Endothelial cell of umbilical vein (primary cell): ENCODE measurements at regions not wholly inside any gene's neighbourhood (a gene's known extent, or its start where the extent isn't known, plus 50 kb on each side); places are given as distances from the start of the nearest gene placed in this dataset.

Experiments
- BruUV-seq: library from RNA; stranded (reverse); fragments of 400-500 nt; replicated peaks from 2 replicates; lab custom pipeline; 2021; lab: Mats Ljungman, UMichigan
- CTCF ChIA-PET: fragments of 300-600, 350-600 bp; sonication (Branson Sonifier 250); formaldehyde crosslinking; loops from one replicate; lab custom pipeline; 2021; ENCODE audit warnings: antibody characterized with exemption, inconsistent platforms; lab: Charles Lee
- POLR2A ChIA-PET: fragments of 300-600, 350-600 bp; sonication (Branson Sonifier 250); formaldehyde crosslinking; loops from one replicate; lab custom pipeline; 2021; ENCODE audit warnings: antibody characterized with exemption, inconsistent platforms; lab: Charles Lee
- DNase-seq: peaks from one replicate; pipeline ENCODE4 v3.0.0-alpha.2; 2011; ENCODE audit warnings: low read depth, low spot score
- FAIRE-seq: peaks from 2 replicates; lab custom pipeline; 2011; peaks lifted over from hg19 to GRCh38; lab: Jason Lieb, UNC
- H2AFZ ChIP-seq: 2 replicates; pipeline ENCODE4 v1.6.0; 2012; ENCODE audit warnings: low read depth, low read length, control low read depth, inconsistent platforms
- H3K27ac ChIP-seq: 2 replicates; pipeline ENCODE4 v1.5.1; 2011; ENCODE audit warnings: low read depth, mild to moderate bottlenecking, control low read depth, low read length, moderate library complexity; ENCODE audit not compliant: insufficient read depth
- H3K27me3 ChIP-seq, 2 experiments: 2 replicates each; pipeline versions ENCODE4 v1.6.0 to v1.6.1; 2011; ENCODE audit warnings: low read length in 2 of 2, mixed read lengths in 1 of 2; ENCODE audit not compliant: control insufficient read depth in 2 of 2, insufficient read depth in 2 of 2
- H3K36me3 ChIP-seq, 2 experiments: 2 replicates in 1 of 2; 3 replicates in 1 of 2; pipeline ENCODE4 v1.5.1; 2011; ENCODE audit warnings: low read length in 2 of 2, mild to moderate bottlenecking in 1 of 2, moderate library complexity in 1 of 2; ENCODE audit not compliant: control insufficient read depth in 2 of 2, insufficient read depth in 2 of 2; ENCODE audit errors: extremely low read depth in 1 of 2
- H3K4me1 ChIP-seq: 3 replicates; pipeline ENCODE4 v1.5.1; 2011; ENCODE audit warnings: mild to moderate bottlenecking, low read length; ENCODE audit not compliant: control insufficient read depth, insufficient read depth; ENCODE audit errors: extremely low read depth
- H3K4me2 ChIP-seq: 2 replicates; pipeline ENCODE4 v1.6.1; 2011; ENCODE audit warnings: low read length, control low read depth, mixed read lengths; ENCODE audit not compliant: insufficient read depth
- H3K4me3 ChIP-seq, 3 experiments: fragments of 200-600 bp in 1 of 3; sonication (generic), shearing (Covaris generic) in 1 of 3; replicated peaks in 1 of 3; 2 replicates each; pipeline ENCODE4 v1.5.1; 2011 to 2016; ENCODE audit warnings: control low read depth in 3 of 3, low read length in 3 of 3, mild to moderate bottlenecking in 2 of 3, inconsistent platforms in 1 of 3, low read depth in 1 of 3, moderate library complexity in 1 of 3; ENCODE audit not compliant: insufficient read depth in 1 of 3
- H3K79me2 ChIP-seq: 2 replicates; pipeline ENCODE4 v1.6.0; 2012; ENCODE audit warnings: low read length, inconsistent platforms; ENCODE audit not compliant: control insufficient read depth, insufficient read depth
- H3K9ac ChIP-seq: replicated peaks from 2 replicates; pipeline ENCODE3; 2011; ENCODE audit warnings: low read length, control low read depth; ENCODE audit not compliant: insufficient read depth; ENCODE audit errors: extremely low read depth
- H3K9me1 ChIP-seq: replicated peaks from 3 replicates; pipeline ENCODE4 v1.6.0; 2011; ENCODE audit warnings: mild to moderate bottlenecking, low read length; ENCODE audit not compliant: control insufficient read depth, insufficient read depth; ENCODE audit errors: extremely low read depth
- H3K9me3 ChIP-seq: replicated peaks from 2 replicates; pipeline ENCODE4 v1.5.1; 2012; ENCODE audit warnings: low read length, inconsistent platforms; ENCODE audit not compliant: control insufficient read depth, insufficient read depth
- H4K20me1 ChIP-seq: replicated peaks from 2 replicates; pipeline ENCODE3; 2011; ENCODE audit warnings: mild to moderate bottlenecking, low read length; ENCODE audit not compliant: control insufficient read depth, insufficient read depth; ENCODE audit errors: extremely low read depth
- CTCF ChIP-seq, 2 donors: IDR thresholded peaks; 1 replicate in 1 of 2; 2 replicates in 1 of 2; pipeline ENCODE4 v1.5.1; 2011; ENCODE audit warnings: low read length in 2 of 2, mild to moderate bottlenecking in 2 of 2, moderate library complexity in 2 of 2, control low read depth in 1 of 2, inconsistent platforms in 1 of 2, low read depth in 1 of 2; ENCODE audit not compliant: insufficient read depth in 1 of 2; ENCODE audit errors: extremely low read depth in 1 of 2
- EZH2 ChIP-seq: IDR thresholded peaks from 2 replicates; pipeline ENCODE4 v1.6.1; 2012; ENCODE audit warnings: borderline replicate concordance, low read depth, mild to moderate bottlenecking, moderate library complexity, low read length, inconsistent platforms; ENCODE audit not compliant: severe bottlenecking
- FOS ChIP-seq: IDR thresholded peaks from 2 replicates; pipeline ENCODE4 v1.6.1; 2011; ENCODE audit warnings: mild to moderate bottlenecking, low read length, moderate library complexity, borderline replicate concordance; ENCODE audit not compliant: insufficient read depth
- GATA2 ChIP-seq: IDR thresholded peaks from 2 replicates; pipeline ENCODE4 v1.7.0; 2011; ENCODE audit warnings: low read depth, mild to moderate bottlenecking, moderate library complexity, mixed read lengths, low read length; ENCODE audit not compliant: insufficient read length, insufficient read depth
- JUN ChIP-seq: IDR thresholded peaks from 2 replicates; pipeline ENCODE4 v1.6.1; 2011; ENCODE audit warnings: borderline replicate concordance, low read depth; ENCODE audit not compliant: insufficient read length, insufficient read depth
- MYC ChIP-seq: IDR thresholded peaks from one replicate; pipeline ENCODE4 v1.6.1; 2011; ENCODE audit warnings: mild to moderate bottlenecking, low read depth, low read length
- POLR2A ChIP-seq: IDR thresholded peaks from 2 replicates; pipeline ENCODE4 v1.6.1; 2012; ENCODE audit warnings: low read depth, mild to moderate bottlenecking, control low read depth, low read length
- POLR2AphosphoS5 ChIP-seq: IDR thresholded peaks from 2 replicates; pipeline ENCODE4 v1.6.1; 2012; ENCODE audit warnings: low read depth, mild to moderate bottlenecking, control low read depth, low read length, moderate library complexity; ENCODE audit not compliant: insufficient read depth
- dilution Hi-C: fragments of 300-500 bp; cut with MboI; formaldehyde crosslinking; loops from one replicate; pipeline ENCODE4 v1.15.0; 2019; ENCODE audit warnings: low sequenced_read_pairs; ENCODE audit not compliant: extremely low pct_ligation_motif_present
- intact Hi-C: fragments of 100-400 bp; cut with micrococcal nuclease; formaldehyde crosslinking; loops from one replicate; pipeline ENCODE4 v1.10.0; 2022
- TF ChIP-seq, protein P1 (sequence below): IDR thresholded peaks from 2 replicates; pipeline ENCODE4 v1.6.1; 2011; ENCODE audit not compliant: insufficient read depth, insufficient read length

- H3K36me3 ChIP-seq = no peaks in the 10 kb centered on the region
- no peak overlapping the region for H3K4me3 ChIP-seq
- intact Hi-C loops = no loop called here
- no peak overlapping the region for H3K4me2 ChIP-seq
- dilution Hi-C loops = no loop called here
- CTCF ChIA-PET = no interaction called here
- H3K79me2 ChIP-seq = no peaks in the 10 kb centered on the region
- H3K4me1 ChIP-seq = no peaks in the 10 kb centered on the region
- BruUV-seq = no TSS peak
- FAIRE-seq = no peak
- POLR2A ChIA-PET = no interaction called here
- no peaks in the 10 kb centered on the region for H3K9me3 ChIP-seq
- TF ChIP-seq MYC (no peak), FOS (no peak), POLR2A (no peak), EZH2 (no peak), CTCF (IDR thresholded peaks at IDR 0.05; ENCODE audit: extremely low read depth in 1 of 2, insufficient read depth in 1 of 2, low read depth in 1 of 2, low read length in 2 of 2) (no peak), GATA2 (no peak), JUN (no peak), POLR2AphosphoS5 (no peak)
- TF ChIP-seq, protein P1, sequence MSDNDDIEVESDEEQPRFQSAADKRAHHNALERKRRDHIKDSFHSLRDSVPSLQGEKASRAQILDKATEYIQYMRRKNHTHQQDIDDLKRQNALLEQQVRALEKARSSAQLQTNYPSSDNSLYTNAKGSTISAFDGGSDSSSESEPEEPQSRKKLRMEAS = no peak
- H3K9me1 ChIP-seq = no peaks in the 10 kb centered on the region
- H3K27me3 ChIP-seq = no peaks in the 10 kb centered on the region
- H4K20me1 ChIP-seq = no peaks in the 10 kb centered on the region
- no peak overlapping the region for H2AFZ ChIP-seq
- no peak overlapping the region for H3K27ac ChIP-seq
- no peak for DNase-seq
- H3K9ac ChIP-seq = no peak overlapping the region
Observed at GRCh38 chrX:129139837-129140598, 383.3 kb downstream of the SMARCA1 start.
